ENCODE measurements at regions not wholly inside any gene's neighbourhood (a gene's known extent, or its start where the extent isn't known, plus 50 kb on each side); places are given as distances from the start of the nearest gene placed in this dataset.

DNA sequence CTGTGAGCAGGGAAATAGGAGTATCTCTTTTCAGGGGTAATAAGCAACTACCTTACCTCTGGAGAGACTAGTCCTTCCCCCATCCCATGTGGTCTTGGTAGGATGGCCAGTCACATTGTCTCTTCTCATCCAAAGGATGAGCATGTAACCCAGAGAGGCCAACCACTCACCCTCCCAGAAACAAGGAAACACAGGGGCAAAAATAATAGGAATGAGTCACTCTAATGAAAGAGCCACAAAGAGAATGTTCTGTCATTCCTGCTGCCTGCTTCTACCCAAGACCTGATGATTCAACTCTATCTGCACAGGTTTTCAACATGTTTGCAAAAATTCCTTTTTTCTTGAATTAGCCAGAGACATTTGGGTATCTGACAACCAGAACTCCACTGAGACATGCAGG lies 99.3 kb upstream of the NFE2L3 start:
- intact Hi-C loops (cut with micrococcal nuclease) = no loop called here
- TF ChIP-seq MYC (IDR thresholded peaks at IDR 0.05; ENCODE audit: low read depth, low read length) (no peak), GATA2 (IDR thresholded peaks at IDR 0.05; ENCODE audit: insufficient read depth, insufficient read length, low read depth, low read length) (no peak), POLR2A (IDR thresholded peaks at IDR 0.05; ENCODE audit: low read depth, low read length) (no peak), FOS (IDR thresholded peaks at IDR 0.05; ENCODE audit: borderline replicate concordance, insufficient read depth, low read length) (no peak), JUN (IDR thresholded peaks at IDR 0.05; ENCODE audit: borderline replicate concordance, insufficient read depth, insufficient read length, low read depth) (no peak), POLR2AphosphoS5 (IDR thresholded peaks at IDR 0.05; ENCODE audit: insufficient read depth, low read depth, low read length) (no peak), EZH2 (IDR thresholded peaks at IDR 0.05; ENCODE audit: borderline replicate concordance, low read depth, low read length, severe bottlenecking) (no peak)
- TF ChIP-seq, protein P1, sequence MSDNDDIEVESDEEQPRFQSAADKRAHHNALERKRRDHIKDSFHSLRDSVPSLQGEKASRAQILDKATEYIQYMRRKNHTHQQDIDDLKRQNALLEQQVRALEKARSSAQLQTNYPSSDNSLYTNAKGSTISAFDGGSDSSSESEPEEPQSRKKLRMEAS (IDR thresholded peaks at IDR 0.05; ENCODE audit: insufficient read depth, insufficient read length) = no peak
- TF ChIP-seq, protein P2, sequence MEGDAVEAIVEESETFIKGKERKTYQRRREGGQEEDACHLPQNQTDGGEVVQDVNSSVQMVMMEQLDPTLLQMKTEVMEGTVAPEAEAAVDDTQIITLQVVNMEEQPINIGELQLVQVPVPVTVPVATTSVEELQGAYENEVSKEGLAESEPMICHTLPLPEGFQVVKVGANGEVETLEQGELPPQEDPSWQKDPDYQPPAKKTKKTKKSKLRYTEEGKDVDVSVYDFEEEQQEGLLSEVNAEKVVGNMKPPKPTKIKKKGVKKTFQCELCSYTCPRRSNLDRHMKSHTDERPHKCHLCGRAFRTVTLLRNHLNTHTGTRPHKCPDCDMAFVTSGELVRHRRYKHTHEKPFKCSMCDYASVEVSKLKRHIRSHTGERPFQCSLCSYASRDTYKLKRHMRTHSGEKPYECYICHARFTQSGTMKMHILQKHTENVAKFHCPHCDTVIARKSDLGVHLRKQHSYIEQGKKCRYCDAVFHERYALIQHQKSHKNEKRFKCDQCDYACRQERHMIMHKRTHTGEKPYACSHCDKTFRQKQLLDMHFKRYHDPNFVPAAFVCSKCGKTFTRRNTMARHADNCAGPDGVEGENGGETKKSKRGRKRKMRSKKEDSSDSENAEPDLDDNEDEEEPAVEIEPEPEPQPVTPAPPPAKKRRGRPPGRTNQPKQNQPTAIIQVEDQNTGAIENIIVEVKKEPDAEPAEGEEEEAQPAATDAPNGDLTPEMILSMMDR (IDR thresholded peaks at IDR 0.05; ENCODE audit: extremely low read depth in 1 of 2, insufficient read depth in 1 of 2, low read depth in 1 of 2, low read length in 2 of 2) = no peak
- POLR2A ChIA-PET = no interaction called here
- CTCF ChIA-PET = no interaction called here
- H3K27ac ChIP-seq (ENCODE audit: insufficient read depth, low read depth, low read length) = no peak overlapping the region
- no TSS peak for BruUV-seq (replicated peaks)
- FAIRE-seq (no peak), DNase-seq (ENCODE audit: low read depth, low spot score) (no peak)
- H3K9me3 ChIP-seq (replicated peaks; ENCODE audit: control insufficient read depth, insufficient read depth, low read length) = no peaks in the 10 kb centered on the region
- H3K9ac ChIP-seq (replicated peaks; ENCODE audit: extremely low read depth, insufficient read depth, low read length) = no peak overlapping the region
- no peak overlapping the region for H2AFZ ChIP-seq (ENCODE audit: low read depth, low read length)
- H3K4me1 ChIP-seq (ENCODE audit: control insufficient read depth, extremely low read depth, insufficient read depth, low read length) = no peaks in the 10 kb centered on the region
- no peaks in the 10 kb centered on the region for H4K20me1 ChIP-seq (replicated peaks; ENCODE audit: control insufficient read depth, extremely low read depth, insufficient read depth, low read length)
- H3K27me3 ChIP-seq (ENCODE audit: control insufficient read depth in 2 of 2, insufficient read depth in 2 of 2, low read length in 2 of 2) = peaks cover 3 to 7% of the 10 kb centered on the region in 2 experiments
- H3K4me2 ChIP-seq (ENCODE audit: insufficient read depth, low read length) = no peak overlapping the region
- dilution Hi-C loops (cut with MboI; ENCODE audit: extremely low pct_ligation_motif_present, low sequenced_read_pairs) = no loop called here
- no peak overlapping the region for H3K4me3 ChIP-seq (replicated peaks in 1 of 3; ENCODE audit: insufficient read depth in 1 of 3, low read depth in 1 of 3, low read length in 3 of 3)
- no peaks in the 10 kb centered on the region for H3K9me1 ChIP-seq (replicated peaks; ENCODE audit: control insufficient read depth, extremely low read depth, insufficient read depth, low read length)
- H3K79me2 ChIP-seq (ENCODE audit: control insufficient read depth, insufficient read depth, low read length) = no peaks in the 10 kb centered on the region
- H3K36me3 ChIP-seq (ENCODE audit: control insufficient read depth in 2 of 2, extremely low read depth in 1 of 2, insufficient read depth in 2 of 2, low read length in 2 of 2) = no peaks in the 10 kb centered on the region
